Immature natural killer cell (primary cell): ENCODE measurements at regions not wholly inside any gene's neighbourhood (a gene's known extent, or its start where the extent isn't known, plus 50 kb on each side); places are given as distances from the start of the nearest gene placed in this dataset.

Source experiments
- DNase-seq, 3 donors: peaks; one replicate each; pipeline ENCODE4 v3.0.0; 2022; ENCODE audit warnings: mixed read lengths in 1 of 3
- H3K27ac Mint-ChIP-seq, 6 donors: one replicate each; pipeline ENCODE4 v1.8.0; 2020; ENCODE audit warnings: mixed read lengths in 6 of 6, mild to moderate bottlenecking in 5 of 6, inconsistent platforms in 4 of 6, moderate library complexity in 3 of 6
- H3K27me3 Mint-ChIP-seq, 3 donors: one replicate each; pipeline ENCODE4 v1.8.0; 2020 to 2021; ENCODE audit warnings: low read depth in 3 of 3, mild to moderate bottlenecking in 3 of 3, mixed read lengths in 3 of 3, moderate library complexity in 3 of 3, inconsistent platforms in 1 of 3
- H3K36me3 Mint-ChIP-seq, 3 donors: one replicate each; pipeline ENCODE4 v1.8.0; 2020; ENCODE audit warnings: mixed read lengths in 3 of 3, inconsistent platforms in 2 of 3, mild to moderate bottlenecking in 2 of 3
- H3K4me1 Mint-ChIP-seq, 2 donors: one replicate each; pipeline ENCODE4 v1.8.0; 2020; ENCODE audit warnings: inconsistent platforms in 2 of 2, mild to moderate bottlenecking in 2 of 2, mixed read lengths in 2 of 2, moderate library complexity in 1 of 2
- H3K4me3 Mint-ChIP-seq, 5 donors: one replicate each; pipeline ENCODE4 v1.8.0; 2020; ENCODE audit warnings: mild to moderate bottlenecking in 5 of 5, mixed read lengths in 5 of 5, inconsistent platforms in 3 of 5, moderate library complexity in 3 of 5
- H3K9me3 Mint-ChIP-seq, 6 donors: one replicate each; pipeline ENCODE4 v1.8.0; 2020; ENCODE audit warnings: mild to moderate bottlenecking in 6 of 6, mixed read lengths in 6 of 6, inconsistent platforms in 4 of 6, moderate library complexity in 3 of 6

- peaks cover 0 to 4% (median 3%) of the 10 kb centered on the region in 3 donors for H3K27me3 Mint-ChIP-seq
- H3K4me3 Mint-ChIP-seq, result no peak overlapping the region
- H3K27ac Mint-ChIP-seq, result no peak overlapping the region
- no peaks in the 10 kb centered on the region for H3K4me1 Mint-ChIP-seq
- no peaks in the 10 kb centered on the region for H3K36me3 Mint-ChIP-seq
- no peak for DNase-seq
- no peaks in the 10 kb centered on the region for H3K9me3 Mint-ChIP-seq
These were observed 116.0 kb downstream of the CCT6B start for GRCh38 chr17:34845296-34845695.

DNA sequence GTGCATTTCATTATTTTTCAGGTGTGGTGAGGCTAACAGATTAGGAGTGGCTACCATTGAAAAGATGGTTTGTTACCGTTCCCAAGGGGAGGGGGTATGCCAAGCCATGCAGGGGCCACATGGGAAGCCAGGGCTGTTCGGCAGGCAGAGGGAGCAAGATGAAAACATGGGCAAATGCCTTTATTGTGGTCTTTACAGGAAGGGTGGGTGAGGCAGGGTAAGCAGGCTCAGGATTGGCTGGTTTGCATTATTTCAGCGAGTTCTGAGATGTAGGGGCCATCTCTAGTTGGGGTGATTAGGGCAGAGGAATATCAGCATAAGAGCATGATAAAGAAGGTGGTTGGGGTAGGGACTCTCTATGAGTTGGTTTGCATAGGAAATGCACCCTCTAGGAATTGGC, 117.6 kb downstream of the CCT6B start:
- Mint-ChIP-seq H3K36me3 (no peaks in the 10 kb centered on the region), H3K27ac (no peak overlapping the region)

GRCh38 chr17:34842235-34842634, 119.0 kb downstream of the CCT6B start:
- no peak for DNase-seq
- Mint-ChIP-seq H3K27ac (no peak overlapping the region), H3K27me3 (peaks cover 0 to 4% (median 3%) of the 10 kb centered on the region in 3 donors), H3K36me3 (no peaks in the 10 kb centered on the region), H3K4me3 (no peak overlapping the region), H3K9me3 (no peaks in the 10 kb centered on the region), H3K4me1 (no peaks in the 10 kb centered on the region)

More for the DNA sequence above, 117.6 kb downstream of the CCT6B start:
- no peak for DNase-seq
- no peaks in the 10 kb centered on the region for H3K4me1 Mint-ChIP-seq
- peaks cover 0 to 4% (median 3%) of the 10 kb centered on the region in 3 donors for H3K27me3 Mint-ChIP-seq
- no peak overlapping the region for H3K4me3 Mint-ChIP-seq
- H3K9me3 Mint-ChIP-seq, result no peaks in the 10 kb centered on the region

DNA sequence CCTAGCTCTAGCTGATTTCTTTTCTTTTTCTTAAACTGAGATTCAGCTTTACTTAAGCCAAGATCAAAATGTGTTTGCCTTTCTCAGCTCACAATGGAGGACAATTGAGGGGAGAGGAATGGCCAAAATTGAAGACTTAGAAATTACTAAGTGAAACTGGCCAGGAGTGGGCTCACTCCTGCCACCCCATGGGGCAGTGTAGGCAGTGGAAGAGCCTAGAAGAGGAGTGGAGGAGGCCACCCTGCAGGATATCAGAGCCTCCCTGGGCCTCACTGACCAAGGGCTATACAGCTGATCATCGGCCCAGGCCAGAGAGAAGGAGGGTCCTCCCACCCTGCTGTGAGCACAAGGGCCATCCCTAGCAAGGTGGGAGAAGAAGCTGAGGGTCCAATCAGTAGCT, 119.8 kb downstream of the CCT6B start:
- Mint-ChIP-seq H3K27ac (no peak overlapping the region), H3K36me3 (no peaks in the 10 kb centered on the region), H3K4me3 (no peak overlapping the region), H3K9me3 (no peaks in the 10 kb centered on the region), H3K4me1 (no peaks in the 10 kb centered on the region), H3K27me3 (peaks cover 0 to 9% (median 3%) of the 10 kb centered on the region in 3 donors)
- DNase-seq, result no peak

DNA sequence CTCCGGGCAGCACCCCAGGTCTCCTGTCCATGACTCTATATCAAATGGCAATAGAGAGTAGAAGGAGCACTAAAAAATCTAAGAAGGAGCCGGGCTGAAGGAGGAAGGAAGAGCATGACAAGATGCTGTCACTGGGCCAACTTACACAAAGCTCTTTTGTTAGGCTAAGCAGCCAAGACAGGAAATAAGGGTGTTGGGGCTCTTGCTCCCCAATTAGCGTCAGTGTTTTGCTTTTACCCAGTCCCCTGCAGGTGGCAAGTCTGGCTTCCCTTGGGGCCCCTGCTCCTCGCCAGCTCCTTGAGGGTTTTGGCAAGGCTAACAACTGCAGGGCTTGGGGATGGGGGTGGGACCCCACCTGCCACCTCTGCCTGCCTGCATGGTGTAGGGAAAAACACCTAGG, 120.5 kb downstream of the CCT6B start:
- no peak for DNase-seq
- no peaks in the 10 kb centered on the region for H3K9me3 Mint-ChIP-seq
- H3K4me1 Mint-ChIP-seq, result no peaks in the 10 kb centered on the region
- no peaks in the 10 kb centered on the region for H3K36me3 Mint-ChIP-seq
- peaks cover 0 to 12% (median 3%) of the 10 kb centered on the region in 3 donors for H3K27me3 Mint-ChIP-seq
- H3K4me3 Mint-ChIP-seq, result no peak overlapping the region
- H3K27ac Mint-ChIP-seq, result no peak overlapping the region

- H3K9me3 Mint-ChIP-seq, result peaks cover 0 to 1% (median 0%) of the 10 kb centered on the region in 6 donors
- no peak overlapping the region for H3K4me3 Mint-ChIP-seq
- no peak for DNase-seq
- peaks cover 0 to 12% (median 3%) of the 10 kb centered on the region in 3 donors for H3K27me3 Mint-ChIP-seq
- no peak overlapping the region for H3K27ac Mint-ChIP-seq
- H3K36me3 Mint-ChIP-seq, result no peaks in the 10 kb centered on the region
- no peaks in the 10 kb centered on the region for H3K4me1 Mint-ChIP-seq
These were observed 123.3 kb downstream of the CCT6B start for GRCh38 chr17:34837876-34838478.

DNA sequence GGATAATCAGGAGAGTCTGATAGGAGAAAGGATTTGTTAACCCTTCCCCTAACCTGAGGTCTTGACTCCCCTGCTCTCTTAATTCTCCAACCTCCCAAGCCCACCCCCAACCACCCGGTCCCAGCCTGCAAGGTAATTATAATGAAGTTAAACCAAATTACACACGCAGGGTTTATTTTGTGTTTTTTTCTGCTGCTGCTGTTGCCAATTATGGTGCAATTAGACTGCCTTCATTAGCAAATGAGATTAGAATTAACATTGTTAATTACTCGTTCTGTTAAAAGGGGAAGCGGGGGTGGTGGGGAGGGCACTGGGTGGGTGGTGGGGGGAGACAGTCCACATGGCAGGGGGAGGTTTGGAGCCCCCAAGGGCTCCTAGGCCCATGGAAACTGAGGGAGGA, 128.9 kb downstream of the CCT6B start:
- H3K4me3 Mint-ChIP-seq, result no peak overlapping the region
- peaks cover 6 to 12% (median 7%) of the 10 kb centered on the region in 3 donors for H3K27me3 Mint-ChIP-seq
- H3K4me1 Mint-ChIP-seq, result no peaks in the 10 kb centered on the region
- no peak for DNase-seq
- no peak overlapping the region for H3K27ac Mint-ChIP-seq
- H3K9me3 Mint-ChIP-seq, result peaks cover 0 to 1% (median 0%) of the 10 kb centered on the region in 6 donors
- H3K36me3 Mint-ChIP-seq, result no peaks in the 10 kb centered on the region

DNA sequence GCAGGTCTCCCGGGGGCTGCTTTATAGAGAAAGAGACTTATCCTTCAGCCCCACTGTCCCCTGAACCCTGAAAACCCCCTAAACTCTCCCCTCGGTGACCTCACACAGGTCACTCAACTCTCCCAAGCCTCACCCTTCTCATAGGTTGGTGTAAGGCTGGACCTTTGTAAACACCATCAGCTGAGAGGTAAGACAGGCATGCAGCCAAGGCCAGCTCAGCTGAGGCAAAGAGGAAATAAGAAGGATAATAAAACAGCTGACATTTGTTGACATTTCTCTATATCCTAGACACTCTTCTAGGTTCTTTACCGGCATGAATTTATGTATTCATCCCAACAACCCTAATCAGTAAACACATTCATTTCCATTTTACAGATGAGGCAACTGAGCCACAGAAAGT, 134.3 kb downstream of the CCT6B start:
- no peak overlapping the region for H3K4me3 Mint-ChIP-seq
- no peaks in the 10 kb centered on the region for H3K9me3 Mint-ChIP-seq
- DNase-seq, result no peak
- no peaks in the 10 kb centered on the region for H3K36me3 Mint-ChIP-seq
- no peak overlapping the region for H3K27ac Mint-ChIP-seq
- H3K27me3 Mint-ChIP-seq, result peaks cover 6 to 7% (median 7%) of the 10 kb centered on the region in 3 donors
- H3K4me1 Mint-ChIP-seq, result no peaks in the 10 kb centered on the region

- no peaks in the 10 kb centered on the region for H3K36me3 Mint-ChIP-seq
- DNase-seq, result no peak
- H3K27me3 Mint-ChIP-seq, result peaks cover 4 to 7% (median 6%) of the 10 kb centered on the region in 3 donors
- H3K4me1 Mint-ChIP-seq, result no peaks in the 10 kb centered on the region
- no peak overlapping the region for H3K4me3 Mint-ChIP-seq
- H3K27ac Mint-ChIP-seq, result no peak overlapping the region
- no peaks in the 10 kb centered on the region for H3K9me3 Mint-ChIP-seq
These were observed 134.9 kb downstream of the CCT6B start for GRCh38 chr17:34826332-34826731.

DNA sequence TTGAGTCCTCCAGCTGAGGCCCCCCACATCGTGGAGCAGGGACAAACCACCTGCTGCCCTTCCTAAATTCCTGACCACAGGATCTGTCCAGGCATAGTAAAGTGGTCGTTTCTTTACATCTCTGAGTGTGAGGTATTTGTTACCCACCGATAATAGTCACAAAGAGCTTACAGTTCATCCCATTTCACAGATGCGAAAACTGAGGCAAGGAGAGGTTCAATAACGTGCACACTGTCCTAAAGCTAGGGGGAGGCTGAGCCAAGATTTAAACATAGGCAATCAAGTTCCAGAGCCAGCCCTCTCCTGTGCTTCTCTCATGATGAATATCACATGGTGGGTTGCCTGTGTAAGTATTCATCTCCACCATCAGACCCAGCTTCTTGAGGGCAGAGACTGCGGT, 135.4 kb downstream of the CCT6B start:
- Mint-ChIP-seq H3K4me3 (no peak overlapping the region), H3K9me3 (no peaks in the 10 kb centered on the region), H3K36me3 (no peaks in the 10 kb centered on the region), H3K4me1 (no peaks in the 10 kb centered on the region), H3K27ac (no peak overlapping the region), H3K27me3 (peaks cover 0 to 7% (median 6%) of the 10 kb centered on the region in 3 donors)
- DNase-seq, result no peak

DNA sequence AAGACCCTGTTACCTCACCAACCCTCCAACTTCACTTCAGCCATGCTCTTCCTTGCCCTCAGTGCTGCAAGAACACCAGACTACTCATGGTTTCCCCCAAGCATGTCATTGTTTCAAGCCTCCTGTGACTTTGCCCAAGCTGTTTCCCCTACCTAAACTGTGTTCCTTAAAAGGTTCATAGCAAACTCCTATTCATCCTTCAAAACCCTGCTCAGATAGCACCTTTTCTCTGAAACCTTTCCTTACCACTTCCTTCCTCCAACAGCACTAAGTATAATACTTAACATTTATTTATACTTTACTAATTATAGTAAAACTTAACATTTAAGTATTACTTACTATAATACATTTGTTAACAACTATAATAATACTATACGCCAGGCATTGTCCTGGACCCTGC, 136.2 kb downstream of the CCT6B start:
- Mint-ChIP-seq H3K27ac (no peak overlapping the region), H3K36me3 (peaks cover 0 to 3% (median 0%) of the 10 kb centered on the region in 3 donors), H3K4me3 (no peak overlapping the region), H3K4me1 (no peaks in the 10 kb centered on the region), H3K9me3 (no peaks in the 10 kb centered on the region), H3K27me3 (peaks cover 3 to 8% (median 5%) of the 10 kb centered on the region in 3 donors)
- no peak for DNase-seq

GRCh38 chr17:34823023-34823422, 138.2 kb downstream of the CCT6B start:
- Mint-ChIP-seq H3K9me3 (no peaks in the 10 kb centered on the region), H3K4me1 (no peaks in the 10 kb centered on the region), H3K27me3 (peaks cover 0 to 10% (median 9%) of the 10 kb centered on the region in 3 donors), H3K36me3 (peaks cover 0 to 5% (median 0%) of the 10 kb centered on the region in 3 donors), H3K4me3 (no peak overlapping the region), H3K27ac (no peak overlapping the region)
- no peak for DNase-seq

GRCh38 chr17:34822007-34822739, 139.1 kb downstream of the CCT6B start:
- no peak overlapping the region for H3K27ac Mint-ChIP-seq
- H3K27me3 Mint-ChIP-seq, result peaks cover 0 to 12% (median 10%) of the 10 kb centered on the region in 3 donors
- no peak overlapping the region for H3K4me3 Mint-ChIP-seq
- no peak for DNase-seq
- H3K9me3 Mint-ChIP-seq, result no peaks in the 10 kb centered on the region
- peaks cover 0 to 5% (median 0%) of the 10 kb centered on the region in 3 donors for H3K36me3 Mint-ChIP-seq
- H3K4me1 Mint-ChIP-seq, result no peaks in the 10 kb centered on the region

- no peak overlapping the region for H3K4me3 Mint-ChIP-seq
- no peaks in the 10 kb centered on the region for H3K9me3 Mint-ChIP-seq
- DNase-seq, result no peak
- no peaks in the 10 kb centered on the region for H3K4me1 Mint-ChIP-seq
- peaks cover 0 to 13% (median 10%) of the 10 kb centered on the region in 3 donors for H3K27me3 Mint-ChIP-seq
- H3K27ac Mint-ChIP-seq, result no peak overlapping the region
- peaks cover 0 to 5% (median 0%) of the 10 kb centered on the region in 3 donors for H3K36me3 Mint-ChIP-seq
These were observed 140.3 kb downstream of the CCT6B start for GRCh38 chr17:34820922-34821321.
